K562 (cell line): ENCODE measurements at regions not wholly inside any gene's neighbourhood (a gene's known extent, or its start where the extent isn't known, plus 50 kb on each side); places are given as distances from the start of the nearest gene placed in this dataset.

Experiments
- ATAC-seq: fragments of 200-7000 bp; cut with Tn5 transposase; 3 replicates; pipeline ENCODE4 v1.9.1; 2020; ENCODE audit warnings: moderate library complexity
- BruUV-seq: library from RNA; stranded (reverse); fragments of 400-500 nt; replicated peaks from 2 replicates; lab custom pipeline; 2021; lab: Mats Ljungman, UMichigan
- CTCF ChIA-PET: fragments of 300-600 bp; formaldehyde crosslinking; extraction: SDS; loops from one replicate; lab custom pipeline; 2021; ENCODE audit warnings: low intra/inter-chr PET ratio; lab: Yijun Ruan, JAX
- POLR2A ChIA-PET: fragments of 300-600, 350-650 bp; sonication (Branson Sonifier 250); formaldehyde crosslinking; extraction: SDS; loops from one replicate; lab custom pipeline; 2021; ENCODE audit warnings: antibody characterized with exemption, inconsistent platforms; lab: Yijun Ruan, JAX
- DNase-seq, 4 experiments: peaks; one replicate each; pipeline versions ENCODE4 v3.0.0 to v3.0.0-alpha.2; 2011 to 2018; ENCODE audit warnings: low spot score in 3 of 4, mixed read lengths in 3 of 4; ENCODE audit errors: extremely low read depth in 1 of 4
- FAIRE-seq: peaks from 2 replicates; lab custom pipeline; 2011; peaks lifted over from hg19 to GRCh38; lab: Jason Lieb, UNC
- H2AFZ ChIP-seq: 2 replicates; pipeline ENCODE4 v1.6.0; 2011; ENCODE audit warnings: low read depth, low read length, control low read depth, inconsistent platforms
- H3K27ac ChIP-seq: fragments of 200-600 bp; 3 replicates; pipeline ENCODE4 v1.8.0; 2011; ENCODE audit warnings: low read depth, mild to moderate bottlenecking, control low read depth, inconsistent platforms, low read length, moderate library complexity, mixed read lengths; ENCODE audit errors: extremely low read depth
- H3K27me3 ChIP-seq, 2 experiments: fragments of 300-600 bp in 1 of 2; 2 replicates in 1 of 2; 3 replicates in 1 of 2; pipeline versions ENCODE4 v1.6.0 to v1.8.0; 2011; ENCODE audit warnings: inconsistent platforms in 2 of 2, low read length in 2 of 2, mild to moderate bottlenecking in 1 of 2, mixed read lengths in 1 of 2, moderate library complexity in 1 of 2; ENCODE audit not compliant: control insufficient read depth in 2 of 2, insufficient read depth in 2 of 2
- H3K36me3 ChIP-seq: fragments of 300-600 bp; 3 replicates; pipeline ENCODE4 v1.8.0; 2011; ENCODE audit warnings: mild to moderate bottlenecking, low read length, inconsistent platforms; ENCODE audit not compliant: control insufficient read depth, insufficient read depth
- H3K4me1 ChIP-seq, 2 experiments: fragments of 200-600 bp in 1 of 2; replicated peaks in 1 of 2; 2 replicates in 1 of 2; 3 replicates in 1 of 2; pipeline versions ENCODE4 v1.5.1 to v1.8.0; 2011; ENCODE audit warnings: inconsistent platforms in 2 of 2, low read length in 2 of 2, mild to moderate bottlenecking in 1 of 2, mixed read lengths in 1 of 2, moderate library complexity in 1 of 2; ENCODE audit not compliant: control insufficient read depth in 2 of 2, insufficient read depth in 2 of 2
- H3K4me2 ChIP-seq: 2 replicates; pipeline ENCODE4 v1.6.1; 2011; ENCODE audit warnings: low read length, control low read depth, inconsistent platforms, mixed read lengths; ENCODE audit not compliant: insufficient read depth
- H3K4me3 ChIP-seq: fragments of 200-600 bp; sonication (generic), shearing (Covaris generic); 2 replicates; pipeline ENCODE4 v1.5.1; 2016; ENCODE audit warnings: control low read depth, inconsistent platforms
- H3K79me2 ChIP-seq: fragments of 200-600 bp; 3 replicates; pipeline ENCODE4 v1.8.0; 2011; ENCODE audit warnings: low read length, inconsistent platforms; ENCODE audit not compliant: control insufficient read depth, insufficient read depth
- H3K9ac ChIP-seq, 2 experiments: 2 replicates each; pipeline versions ENCODE4 v1.6.0 to v1.6.1; 2011; ENCODE audit warnings: low read depth in 2 of 2, low read length in 2 of 2, control low read depth in 1 of 2, inconsistent platforms in 1 of 2, mild to moderate bottlenecking in 1 of 2, mixed read lengths in 1 of 2; ENCODE audit not compliant: insufficient read depth in 1 of 2
- H3K9me1 ChIP-seq: one replicate; pipeline ENCODE4 v1.6.0; 2011; ENCODE audit warnings: inconsistent platforms, mild to moderate bottlenecking, low read length, moderate library complexity; ENCODE audit not compliant: control insufficient read depth, insufficient read depth
- H3K9me3 ChIP-seq: replicated peaks from 2 replicates; pipeline ENCODE4 v1.5.1; 2011; ENCODE audit warnings: low read depth, low read length, inconsistent platforms; ENCODE audit not compliant: control insufficient read depth, insufficient read depth
- H4K20me1 ChIP-seq: replicated peaks from 2 replicates; pipeline ENCODE4 v1.6.1; 2011; ENCODE audit warnings: low read length, inconsistent platforms, mixed read lengths; ENCODE audit not compliant: control insufficient read depth, insufficient read depth
- ARID1B ChIP-seq: fragments of 450-650 bp; IDR thresholded peaks from 2 replicates; pipeline ENCODE4 v1.6.1; 2016; ENCODE audit warnings: antibody characterized with exemption, mild to moderate bottlenecking, inconsistent platforms
- CBFA2T3 ChIP-seq: fragments of 450-650 bp; IDR thresholded peaks from 2 replicates; pipeline ENCODE4 v1.6.1; 2017
- COPS2 ChIP-seq: fragments of 450-650 bp; conservative IDR thresholded peaks from 2 replicates; pipeline ENCODE4 v1.6.1; 2016; ENCODE audit warnings: mild to moderate bottlenecking, moderate library complexity
- CTBP1 ChIP-seq: fragments of 450-650 bp; IDR thresholded peaks from 2 replicates; pipeline ENCODE4 v1.6.1; 2016; ENCODE audit warnings: borderline replicate concordance
- ELF1 ChIP-seq: fragments of 200-800 bp; sonication (Bioruptor generic); IDR thresholded peaks from 2 replicates; pipeline ENCODE4 v1.6.1; 2016; ENCODE audit warnings: missing genetic modification characterization, missing compliant biosample characterization
- ETV1 ChIP-seq: fragments of 450-650 bp; conservative IDR thresholded peaks from 2 replicates; pipeline ENCODE4 v1.6.1; 2016; ENCODE audit warnings: missing genetic modification characterization, control low read depth, low read depth, missing compliant biosample characterization
- ETV5 ChIP-seq: sonication (generic); formaldehyde crosslinking; IDR thresholded peaks from 2 replicates; pipeline ENCODE4 v1.4.0; 2020; ENCODE audit warnings: low read depth, mild to moderate bottlenecking, missing genetic modification reagents
- GABPA ChIP-seq: fragments of 200-800 bp; sonication (Bioruptor generic); conservative IDR thresholded peaks from 2 replicates; pipeline ENCODE4 v1.6.1; 2016; ENCODE audit warnings: low read depth, missing genetic modification characterization, missing compliant biosample characterization
- GTF2F1 ChIP-seq: IDR thresholded peaks from 2 replicates; pipeline ENCODE4 v1.6.1; 2011; ENCODE audit warnings: low read depth, low read length, improper control_type of control experiment
- KDM1A ChIP-seq, 2 experiments: fragments of 450-650 bp; IDR thresholded peaks; 2 replicates each; pipeline ENCODE4 v1.6.1; 2016; ENCODE audit warnings: mild to moderate bottlenecking in 2 of 2
- SMAD4 ChIP-seq: fragments of 250-450 bp; sonication (Bioruptor Pico); conservative IDR thresholded peaks from 2 replicates; pipeline ENCODE4 v1.8.0; 2021; ENCODE audit warnings: inconsistent platforms, mild to moderate bottlenecking, moderate library complexity
- SOX6 ChIP-seq: fragments of 450-650 bp; IDR thresholded peaks from 2 replicates; pipeline ENCODE4 v1.6.1; 2014; ENCODE audit warnings: mild to moderate bottlenecking
- STAT5A ChIP-seq: IDR thresholded peaks from 2 replicates; pipeline ENCODE4 v1.6.1; 2012; ENCODE audit warnings: low read length, inconsistent platforms, borderline replicate concordance
- TCF3 ChIP-seq: sonication (generic); formaldehyde crosslinking; IDR thresholded peaks from 2 replicates; pipeline ENCODE4 v1.4.0; 2020; ENCODE audit warnings: mild to moderate bottlenecking, missing genetic modification reagents
- ZNF134 ChIP-seq: fragments of 250-450 bp; sonication (Bioruptor Pico); conservative IDR thresholded peaks from 2 replicates; pipeline ENCODE4 v1.4.0; 2020
- ZNF444 ChIP-seq: fragments of 250-450 bp; sonication (Bioruptor Pico); IDR thresholded peaks from 2 replicates; pipeline ENCODE4 v1.4.0; 2020; ENCODE audit warnings: mild to moderate bottlenecking, moderate library complexity
- ZNF445 ChIP-seq: fragments of 250-450 bp; sonication (Bioruptor Pico); IDR thresholded peaks from 2 replicates; pipeline ENCODE4 v1.4.0; 2020; ENCODE audit warnings: low read depth, mild to moderate bottlenecking, moderate library complexity
- WGBS: fragments of 100-300 bp; shearing (Covaris generic); methylation state at CpG from one replicate; pipeline ENCODE4 v1.1.6; 2016; ENCODE audit warnings: low coverage, mixed read lengths; ENCODE audit not compliant: insufficient coverage; ENCODE audit errors: missing lambda C conversion rate; 5-methylcytosine and 5-hydroxymethylcytosine counted together
- in situ Hi-C: fragments of 300-500 bp; cut with MboI; formaldehyde crosslinking; loops from 4 replicates; pipeline ENCODE4 v1.15.0; 2018; ENCODE audit warnings: inconsistent platforms, mixed read lengths
- intact Hi-C: fragments of 100-400 bp; cut with micrococcal nuclease; formaldehyde crosslinking; loops from 2 replicates; pipeline ENCODE4 v1.14.2; 2022
- TF ChIP-seq, protein P1 (sequence below): sonication (generic); IDR thresholded peaks from 2 replicates; pipeline ENCODE4 v1.6.1; 2016

DNA sequence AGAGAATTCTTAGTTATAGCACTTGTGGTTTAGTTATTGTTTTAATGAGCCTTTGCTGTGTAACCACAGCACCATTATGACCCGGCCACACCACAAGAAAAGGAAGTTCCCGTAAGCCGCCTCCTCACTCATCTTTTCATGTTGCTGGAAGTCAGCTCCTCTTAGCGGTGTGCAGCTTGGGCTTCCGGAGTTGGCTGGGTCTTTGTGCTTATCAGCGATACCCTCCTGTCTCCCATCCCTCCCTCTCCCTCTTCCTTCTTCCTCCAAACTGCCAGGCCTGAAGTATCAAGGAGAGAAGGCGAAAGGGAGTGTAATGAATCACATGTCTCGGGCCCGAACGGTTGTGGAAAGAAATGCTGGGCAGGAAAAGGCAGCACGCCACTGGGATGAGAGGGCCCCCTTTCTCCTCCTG is 353.5 kb downstream of the MCTP2 start:
- in situ Hi-C loops, result no loop called here
- Histone ChIP-seq H3K79me2 (no peaks in the 10 kb centered on the region), H2AFZ (0 out of 2 replicates have a peak overlapping the region, but pooled peaks have one; percentile 44), H4K20me1 (no peaks in the 10 kb centered on the region)
- TF ChIP-seq COPS2, result no peak
- TF ChIP-seq TCF3 (CRISPR knock-in tag), result 0 out of 2 replicates have a peak, but pooled peaks have one; percentile 28
- peak; percentile 72; the same call in 1 of the 2 replicates for TF ChIP-seq ZNF444 (CRISPR knock-in tag)
- no peak for TF ChIP-seq GTF2F1
- TF ChIP-seq ZNF445 (CRISPR knock-in tag), result no peak
- no peak for TF ChIP-seq STAT5A
- TF ChIP-seq CTBP1, result 0 out of 2 replicates have a peak, but pooled peaks have one; percentile 14
- peak; percentile 58 for TF ChIP-seq GABPA (tag)
- peak; percentile 42; the same call in 1 of the 2 replicates for TF ChIP-seq CBFA2T3
- TF ChIP-seq ETV5 (CRISPR knock-in tag), result peak; percentile 52; the same call in 1 of the 2 replicates
- peak; percentile 81 for TF ChIP-seq ETV1 (tag)
- peak in 1 of 2 experiments; percentile 20; a peak in 1 of 4 replicates for TF ChIP-seq KDM1A (IDR thresholded peaks at IDR 0.05)
- peak; percentile 47; the same call in 1 of the 2 replicates for TF ChIP-seq ELF1 (tag)
- peak; percentile 51; the same call in 1 of the 2 replicates for TF ChIP-seq SOX6
- TF ChIP-seq ZNF134 (CRISPR knock-in tag), result no peak
- TF ChIP-seq SMAD4 (CRISPR knock-in tag), result 0 out of 2 replicates have a peak, but pooled peaks have one; percentile 40
- peak; percentile 14; the same call in 1 of the 2 replicates for TF ChIP-seq ARID1B
- TF ChIP-seq, protein P1, sequence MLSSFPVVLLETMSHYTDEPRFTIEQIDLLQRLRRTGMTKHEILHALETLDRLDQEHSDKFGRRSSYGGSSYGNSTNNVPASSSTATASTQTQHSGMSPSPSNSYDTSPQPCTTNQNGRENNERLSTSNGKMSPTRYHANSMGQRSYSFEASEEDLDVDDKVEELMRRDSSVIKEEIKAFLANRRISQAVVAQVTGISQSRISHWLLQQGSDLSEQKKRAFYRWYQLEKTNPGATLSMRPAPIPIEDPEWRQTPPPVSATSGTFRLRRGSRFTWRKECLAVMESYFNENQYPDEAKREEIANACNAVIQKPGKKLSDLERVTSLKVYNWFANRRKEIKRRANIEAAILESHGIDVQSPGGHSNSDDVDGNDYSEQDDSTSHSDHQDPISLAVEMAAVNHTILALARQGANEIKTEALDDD, result no peak
- TF ChIP-seq, all 486 proteins: peak for 12
- no peak overlapping the region for H3K9ac ChIP-seq
- peak overlapping the region; percentile 36; the same call in 1 of the 2 replicates for H3K4me2 ChIP-seq
- intact Hi-C loops, result loop anchor here (5.0 to 10.0 kb wide), 2 partner anchors 72 to 440 kb away; no protein-coding TSS in a partner anchor
- ChIA-PET POLR2A (no interaction called here), CTCF (no interaction called here)
- H3K36me3 ChIP-seq, result no peaks in the 10 kb centered on the region
- H3K4me3 ChIP-seq, result no peak overlapping the region
- H3K4me1 ChIP-seq, result no peaks in the 10 kb centered on the region
- BruUV-seq, result no TSS peak
- ATAC-seq, result peak; percentile 69
- H3K27me3 ChIP-seq, result no peaks in the 10 kb centered on the region; a peak in 1 of 5 replicates
- 0% methylated on average over 10 of the region's 11 CpGs for WGBS
- no peaks in the 10 kb centered on the region for H3K9me1 ChIP-seq
- no peak overlapping the region for H3K27ac ChIP-seq
- peak in 2 of 4 experiments; percentile 7 to 45 for DNase-seq
- no peak for FAIRE-seq
- no peaks in the 10 kb centered on the region for H3K9me3 ChIP-seq
